Upper lobe of left lung (tissue), 4 donors: ENCODE measurements at regions not wholly inside any gene's neighbourhood (a gene's known extent, or its start where the extent isn't known, plus 50 kb on each side); places are given as distances from the start of the nearest gene placed in this dataset.

Source experiments
- CTCF ChIP-seq, 6 experiments: fragments of 450-650 bp in 4 of 6; fragments of 200-600 bp in 2 of 6; sonication (generic) in 2 of 6; IDR thresholded peaks; one replicate each; pipeline ENCODE4 v1.5.1; 2016 to 2019; ENCODE audit warnings: antibody characterized with exemption in 6 of 6
- POLR2A ChIP-seq, 4 donors: fragments of 450-650 bp; IDR thresholded peaks; one replicate each; pipeline ENCODE4 v1.5.1; 2016 to 2017; ENCODE audit warnings: antibody characterized with exemption in 4 of 4, mild to moderate bottlenecking in 2 of 4

GRCh38 chr4:170214731-170215130 lies 125.0 kb upstream of the AADAT start:
- TF ChIP-seq CTCF (IDR thresholded peaks at IDR 0.05), result no peak
- no peak for TF ChIP-seq POLR2A (IDR thresholded peaks at IDR 0.05)
